Keratinocyte (primary cell): ENCODE measurements at regions not wholly inside any gene's neighbourhood (a gene's known extent, or its start where the extent isn't known, plus 50 kb on each side); places are given as distances from the start of the nearest gene placed in this dataset.

ENCODE experiments used
- DNase-seq: peaks from one replicate; pipeline ENCODE4 v3.0.0-alpha.2; 2011; ENCODE audit warnings: low read depth, missing footprints, low spot score
- FAIRE-seq: peaks from 2 replicates; lab custom pipeline; 2011; peaks lifted over from hg19 to GRCh38; lab: Jason Lieb, UNC
- H2AFZ ChIP-seq: 2 replicates; pipeline ENCODE4 v1.6.0; 2012; ENCODE audit warnings: low read length, control low read depth, inconsistent platforms; ENCODE audit not compliant: control insufficient read depth
- H3K27ac ChIP-seq: 2 replicates; pipeline ENCODE4 v1.5.1; 2011; ENCODE audit warnings: low read length; ENCODE audit not compliant: control insufficient read depth, insufficient read depth
- H3K27me3 ChIP-seq: 3 replicates; pipeline ENCODE4 v1.6.0; 2011; ENCODE audit warnings: low read length; ENCODE audit not compliant: control insufficient read depth, insufficient read depth; ENCODE audit errors: extremely low read depth
- H3K36me3 ChIP-seq, 2 experiments: 2 replicates in 1 of 2; 3 replicates in 1 of 2; pipeline ENCODE4 v1.5.1; 2011; ENCODE audit warnings: low read length in 2 of 2, mild to moderate bottlenecking in 1 of 2; ENCODE audit not compliant: control insufficient read depth in 2 of 2, insufficient read depth in 2 of 2; ENCODE audit errors: extremely low read depth in 1 of 2
- H3K4me1 ChIP-seq: 3 replicates; pipeline ENCODE4 v1.5.1; 2011; ENCODE audit warnings: low read length; ENCODE audit not compliant: control insufficient read depth, insufficient read depth; ENCODE audit errors: extremely low read depth
- H3K4me2 ChIP-seq: 3 replicates; pipeline ENCODE4 v1.6.0; 2011; ENCODE audit warnings: low read depth, low read length; ENCODE audit not compliant: control insufficient read depth, insufficient read depth; ENCODE audit errors: extremely low read depth
- H3K4me3 ChIP-seq, 3 experiments: fragments of 200-600 bp in 1 of 3; sonication (generic) in 1 of 3; 2 replicates in 2 of 3; 3 replicates in 1 of 3; pipeline ENCODE4 v1.5.1; 2011 to 2016; ENCODE audit warnings: low read length in 3 of 3, mild to moderate bottlenecking in 3 of 3, control low read depth in 2 of 3, inconsistent platforms in 1 of 3, low read depth in 1 of 3, mixed read lengths in 1 of 3, mixed run types in 1 of 3, moderate library complexity in 1 of 3; ENCODE audit not compliant: control insufficient read depth in 2 of 3, insufficient read depth in 2 of 3; ENCODE audit errors: extremely low read depth in 1 of 3
- H3K79me2 ChIP-seq: 2 replicates; pipeline ENCODE4 v1.6.0; 2012; ENCODE audit warnings: low read length; ENCODE audit not compliant: control insufficient read depth, insufficient read depth
- H3K9ac ChIP-seq: 3 replicates; pipeline ENCODE4 v1.6.0; 2011; ENCODE audit warnings: low read length; ENCODE audit not compliant: control insufficient read depth, insufficient read depth; ENCODE audit errors: extremely low read depth
- H3K9me1 ChIP-seq: 3 replicates; pipeline ENCODE4 v1.6.0; 2011; ENCODE audit warnings: low read length; ENCODE audit not compliant: control insufficient read depth, insufficient read depth; ENCODE audit errors: extremely low read depth
- H3K9me3 ChIP-seq: 2 replicates; pipeline ENCODE4 v1.5.1; 2012; ENCODE audit warnings: low read depth, low read length; ENCODE audit not compliant: control insufficient read depth
- H4K20me1 ChIP-seq: 3 replicates; pipeline ENCODE4 v1.6.0; 2011; ENCODE audit warnings: low read length; ENCODE audit not compliant: control insufficient read depth, insufficient read depth; ENCODE audit errors: extremely low read depth
- EZH2 ChIP-seq: IDR thresholded peaks from one replicate; pipeline ENCODE4 v1.6.1; 2012; ENCODE audit warnings: inconsistent platforms, mild to moderate bottlenecking, low read length, moderate library complexity
- dilution Hi-C: fragments of 300-500 bp; cut with MboI; formaldehyde crosslinking; loops from one replicate; pipeline ENCODE4 v1.7.0; 2020; ENCODE audit warnings: low sequenced_read_pairs; ENCODE audit not compliant: extremely low pct_ligation_motif_present
- TF ChIP-seq, protein P1 (sequence below), 3 experiments: IDR thresholded peaks in 1 of 3; conservative IDR thresholded peaks in 1 of 3; optimal IDR thresholded peaks in 1 of 3; 2 replicates in 2 of 3; 3 replicates in 1 of 3; pipeline versions ENCODE3 to v1.5.1; 2011; ENCODE audit warnings: low read length in 3 of 3, mild to moderate bottlenecking in 3 of 3, moderate library complexity in 2 of 3, control low read depth in 1 of 3, inconsistent platforms in 1 of 3; ENCODE audit not compliant: insufficient read depth in 2 of 3; ENCODE audit errors: extremely low read depth in 1 of 3

DNA sequence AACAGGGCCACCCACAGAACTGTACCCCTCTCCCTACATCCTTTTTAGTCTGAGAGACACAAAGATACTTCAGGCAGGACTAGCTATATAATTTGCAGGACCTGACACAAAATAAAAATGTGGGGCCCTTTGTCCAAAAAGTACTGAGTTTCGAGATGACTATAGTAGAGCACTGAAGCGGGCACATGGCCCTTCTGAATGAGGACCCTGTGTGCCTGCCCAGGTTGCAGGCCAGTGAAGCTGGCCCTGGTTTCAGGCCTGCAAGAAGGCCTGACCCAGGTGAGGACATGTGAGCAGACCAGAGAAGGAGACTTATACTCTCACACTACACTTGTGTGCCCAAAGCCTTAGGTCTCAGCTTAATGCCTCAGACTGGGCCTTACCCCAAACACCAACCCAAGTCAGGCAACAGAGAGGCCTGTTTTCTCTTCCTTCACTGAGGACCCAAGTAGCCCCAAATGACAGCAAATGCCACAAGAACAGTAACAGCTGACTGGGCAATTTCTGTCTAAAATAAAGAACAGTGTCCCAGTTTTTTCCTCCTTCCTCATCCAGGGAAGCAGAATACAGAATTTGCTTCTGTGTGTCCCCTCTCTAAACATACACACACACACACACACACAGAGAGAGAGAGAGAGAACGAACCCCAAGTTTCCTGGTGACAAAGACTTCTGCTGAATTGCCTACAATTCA is 100.9 kb upstream of the ARHGEF3 start:
- TF ChIP-seq, protein P1, sequence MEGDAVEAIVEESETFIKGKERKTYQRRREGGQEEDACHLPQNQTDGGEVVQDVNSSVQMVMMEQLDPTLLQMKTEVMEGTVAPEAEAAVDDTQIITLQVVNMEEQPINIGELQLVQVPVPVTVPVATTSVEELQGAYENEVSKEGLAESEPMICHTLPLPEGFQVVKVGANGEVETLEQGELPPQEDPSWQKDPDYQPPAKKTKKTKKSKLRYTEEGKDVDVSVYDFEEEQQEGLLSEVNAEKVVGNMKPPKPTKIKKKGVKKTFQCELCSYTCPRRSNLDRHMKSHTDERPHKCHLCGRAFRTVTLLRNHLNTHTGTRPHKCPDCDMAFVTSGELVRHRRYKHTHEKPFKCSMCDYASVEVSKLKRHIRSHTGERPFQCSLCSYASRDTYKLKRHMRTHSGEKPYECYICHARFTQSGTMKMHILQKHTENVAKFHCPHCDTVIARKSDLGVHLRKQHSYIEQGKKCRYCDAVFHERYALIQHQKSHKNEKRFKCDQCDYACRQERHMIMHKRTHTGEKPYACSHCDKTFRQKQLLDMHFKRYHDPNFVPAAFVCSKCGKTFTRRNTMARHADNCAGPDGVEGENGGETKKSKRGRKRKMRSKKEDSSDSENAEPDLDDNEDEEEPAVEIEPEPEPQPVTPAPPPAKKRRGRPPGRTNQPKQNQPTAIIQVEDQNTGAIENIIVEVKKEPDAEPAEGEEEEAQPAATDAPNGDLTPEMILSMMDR (optimal IDR thresholded peaks at IDR 0.05 in 1 of 3, IDR thresholded peaks at IDR 0.05 in 1 of 3, conservative IDR thresholded peaks at IDR 0.05 in 1 of 3; ENCODE audit: extremely low read depth in 1 of 3, insufficient read depth in 2 of 3, low read length in 3 of 3) = no peak
- no peak for TF ChIP-seq EZH2
- no peak for DNase-seq
- H2AFZ ChIP-seq = no peak overlapping the region
- H3K36me3 ChIP-seq = no peaks in the 10 kb centered on the region
- dilution Hi-C loops = no loop called here
- no peaks in the 10 kb centered on the region for H3K27me3 ChIP-seq
- no peaks in the 10 kb centered on the region for H3K9me3 ChIP-seq
- no peaks in the 10 kb centered on the region for H3K79me2 ChIP-seq
- H3K4me1 ChIP-seq = no peaks in the 10 kb centered on the region
- no peaks in the 10 kb centered on the region for H3K9me1 ChIP-seq
- no peaks in the 10 kb centered on the region for H4K20me1 ChIP-seq
- FAIRE-seq = no peak
- H3K27ac ChIP-seq = no peak overlapping the region
- no peak overlapping the region for H3K4me3 ChIP-seq
- no peak overlapping the region for H3K9ac ChIP-seq
- no peak overlapping the region for H3K4me2 ChIP-seq

DNA sequence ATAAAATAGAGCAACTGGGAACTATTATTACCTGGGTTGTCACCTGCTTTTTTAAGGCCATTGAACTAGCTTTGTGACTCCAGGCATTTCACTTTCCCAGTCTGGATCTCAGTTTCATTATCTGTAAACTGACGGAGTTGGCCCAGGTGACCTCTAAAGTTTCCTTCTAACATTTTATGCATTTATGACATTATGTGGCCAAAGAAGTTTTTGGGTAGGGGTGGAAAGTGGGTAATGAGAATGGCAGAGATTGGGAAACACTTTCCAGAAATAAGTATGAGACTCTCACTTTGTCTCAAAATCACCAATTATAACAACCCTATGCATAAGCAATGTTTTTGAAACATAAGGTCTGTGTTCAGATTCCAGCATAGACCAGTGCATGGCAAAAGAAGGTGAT is 99.1 kb upstream of the ARHGEF3 start:
- TF ChIP-seq, protein P1 (optimal IDR thresholded peaks at IDR 0.05 in 1 of 3, IDR thresholded peaks at IDR 0.05 in 1 of 3, conservative IDR thresholded peaks at IDR 0.05 in 1 of 3; ENCODE audit: extremely low read depth in 1 of 3, insufficient read depth in 2 of 3, low read length in 3 of 3) = no peak
- no peak for TF ChIP-seq EZH2
- H3K9me3 ChIP-seq = no peaks in the 10 kb centered on the region
- H3K27ac ChIP-seq = no peak overlapping the region
- H3K27me3 ChIP-seq = no peaks in the 10 kb centered on the region
- no peak overlapping the region for H3K4me2 ChIP-seq
- no peaks in the 10 kb centered on the region for H4K20me1 ChIP-seq
- no peak overlapping the region for H3K4me3 ChIP-seq
- FAIRE-seq (no peak), DNase-seq (no peak)
- no peaks in the 10 kb centered on the region for H3K4me1 ChIP-seq
- no peak overlapping the region for H2AFZ ChIP-seq
- H3K9me1 ChIP-seq = no peaks in the 10 kb centered on the region
- no peak overlapping the region for H3K9ac ChIP-seq
- no peaks in the 10 kb centered on the region for H3K79me2 ChIP-seq
- H3K36me3 ChIP-seq = no peaks in the 10 kb centered on the region
- dilution Hi-C loops = no loop called here
